ENCODE measurements at regions not wholly inside any gene's neighbourhood (a gene's known extent, or its start where the extent isn't known, plus 50 kb on each side); places are given as distances from the start of the nearest gene placed in this dataset.

DNA sequence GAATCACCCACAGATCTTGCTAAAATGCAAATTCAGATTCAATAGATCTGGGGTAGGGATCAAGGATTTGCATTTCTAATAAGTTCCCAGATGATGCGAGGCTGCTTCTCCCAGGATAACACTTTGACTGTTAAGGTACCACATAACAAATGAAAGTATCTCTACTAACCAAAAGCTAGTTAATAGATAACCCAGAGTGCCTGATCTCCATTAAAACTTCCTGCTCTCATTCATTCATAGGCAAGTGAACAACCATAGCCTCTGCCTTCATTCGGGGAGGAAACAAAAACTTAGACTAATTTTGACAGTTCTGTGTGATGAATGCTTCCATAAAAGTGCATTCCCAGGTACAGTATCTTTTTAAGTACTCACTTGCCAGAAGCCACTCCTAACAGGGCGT is 265.6 kb upstream of the BTBD3 start:
- under 1% methylated on average over 3 of the region's 3 CpGs for WGBS (ENCODE audit: low lambda C conversion rate)
- ChIA-PET CTCF (ENCODE audit: low intra/inter-chr PET ratio, low total read pairs) (no interaction called here), POLR2A (no interaction called here)
- intact Hi-C loops (cut with micrococcal nuclease; ENCODE audit: unreplicated experiment) (no loop called here), in situ Hi-C loops (cut with HindIII; ENCODE audit: extremely low pct_ligation_motif_present, low pct_unique_long_range_greater_than_20kb) (no loop called here)
- no peak for TF ChIP-seq HNF1B (CRISPR knock-in tag; IDR thresholded peaks at IDR 0.05)
- TF ChIP-seq ZBTB8A (CRISPR knock-in tag; IDR thresholded peaks at IDR 0.05; ENCODE audit: borderline replicate concordance, low read depth), result no peak
- no peak for TF ChIP-seq NAIF1 (CRISPR knock-in tag; IDR thresholded peaks at IDR 0.05; ENCODE audit: borderline replicate concordance)
- TF ChIP-seq ZNF33B (CRISPR knock-in tag; IDR thresholded peaks at IDR 0.05), result no peak
- no peak for TF ChIP-seq SETDB1 (CRISPR knock-in tag; IDR thresholded peaks at IDR 0.05; ENCODE audit: borderline replicate concordance)
- TF ChIP-seq ZNF143 (CRISPR knock-in tag; IDR thresholded peaks at IDR 0.05), result no peak
- TF ChIP-seq KMT2A (CRISPR knock-in tag; IDR thresholded peaks at IDR 0.05), result no peak
- TF ChIP-seq, protein P1, sequence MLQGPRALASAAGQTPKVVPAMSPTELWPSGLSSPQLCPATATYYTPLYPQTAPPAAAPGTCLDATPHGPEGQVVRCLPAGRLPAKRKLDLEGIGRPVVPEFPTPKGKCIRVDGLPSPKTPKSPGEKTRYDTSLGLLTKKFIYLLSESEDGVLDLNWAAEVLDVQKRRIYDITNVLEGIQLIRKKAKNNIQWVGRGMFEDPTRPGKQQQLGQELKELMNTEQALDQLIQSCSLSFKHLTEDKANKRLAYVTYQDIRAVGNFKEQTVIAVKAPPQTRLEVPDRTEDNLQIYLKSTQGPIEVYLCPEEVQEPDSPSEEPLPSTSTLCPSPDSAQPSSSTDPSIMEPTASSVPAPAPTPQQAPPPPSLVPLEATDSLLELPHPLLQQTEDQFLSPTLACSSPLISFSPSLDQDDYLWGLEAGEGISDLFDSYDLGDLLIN (CRISPR knock-in tag; IDR thresholded peaks at IDR 0.05; ENCODE audit: borderline replicate concordance), result no peak
- TF ChIP-seq E2F1 (CRISPR knock-in tag; IDR thresholded peaks at IDR 0.05), result no peak
- TF ChIP-seq ZNF556 (CRISPR knock-in tag; IDR thresholded peaks at IDR 0.05; ENCODE audit: borderline replicate concordance), result no peak
- no peak for TF ChIP-seq ZNF280D (CRISPR knock-in tag; IDR thresholded peaks at IDR 0.05)
- TF ChIP-seq PLRG1 (conservative IDR thresholded peaks at IDR 0.05), result no peak
- no peak for TF ChIP-seq TRIM22 (IDR thresholded peaks at IDR 0.05)
- no peak for TF ChIP-seq DR1 (CRISPR knock-in tag; IDR thresholded peaks at IDR 0.05)
- no peak for TF ChIP-seq ZNF460 (CRISPR knock-in tag; IDR thresholded peaks at IDR 0.05; ENCODE audit: borderline replicate concordance)
- TF ChIP-seq KDM4B (CRISPR knock-in tag; IDR thresholded peaks at IDR 0.05), result no peak
- BruUV-seq (replicated peaks), result no TSS peak
- no peaks in the 10 kb centered on the region for H3K79me2 ChIP-seq (ENCODE audit: insufficient read depth, low read length)
- no peaks in the 10 kb centered on the region for H3K27me3 ChIP-seq (ENCODE audit: control insufficient read depth in 1 of 2, insufficient read depth in 2 of 2, low read length in 2 of 2)
- FAIRE-seq (no peak), ATAC-seq (no peak), DNase-seq (ENCODE audit: low spot score) (no peak)
- no peaks in the 10 kb centered on the region for H4K20me1 ChIP-seq (ENCODE audit: insufficient read depth, low read length)
- H3K9ac ChIP-seq (ENCODE audit: insufficient read depth, low read depth, low read length), result no peak overlapping the region
- H3K4me2 ChIP-seq (ENCODE audit: low read depth, low read length), result no peak overlapping the region
- H2AFZ ChIP-seq (ENCODE audit: low read length), result no peak overlapping the region
- no peaks in the 10 kb centered on the region for H3K36me3 ChIP-seq (replicated peaks in 1 of 2; ENCODE audit: control insufficient read depth in 1 of 2, insufficient read depth in 2 of 2, low read length in 2 of 2)
- no peaks in the 10 kb centered on the region for H3K9me3 ChIP-seq (ENCODE audit: low read length)
- H3K4me1 ChIP-seq (ENCODE audit: insufficient read depth, low read length), result no peaks in the 10 kb centered on the region
- H3K27ac ChIP-seq (ENCODE audit: extremely low read length, insufficient read depth, low read length), result no peak overlapping the region
- no peak overlapping the region for H3K4me3 ChIP-seq (replicated peaks in 1 of 3; ENCODE audit: insufficient read depth in 1 of 3, low read depth in 2 of 3, low read length in 3 of 3)
